NCI-H524 treated with DMSO at 0.1 percent for 48 hours (cell line): ENCODE measurements at regions not wholly inside any gene's neighbourhood (a gene's known extent, or its start where the extent isn't known, plus 50 kb on each side); places are given as distances from the start of the nearest gene placed in this dataset.

ENCODE experiments used
- DNase-seq: peaks from one replicate; lab custom pipeline; 2025; lab: John Stamatoyannopoulos, UW

DNA sequence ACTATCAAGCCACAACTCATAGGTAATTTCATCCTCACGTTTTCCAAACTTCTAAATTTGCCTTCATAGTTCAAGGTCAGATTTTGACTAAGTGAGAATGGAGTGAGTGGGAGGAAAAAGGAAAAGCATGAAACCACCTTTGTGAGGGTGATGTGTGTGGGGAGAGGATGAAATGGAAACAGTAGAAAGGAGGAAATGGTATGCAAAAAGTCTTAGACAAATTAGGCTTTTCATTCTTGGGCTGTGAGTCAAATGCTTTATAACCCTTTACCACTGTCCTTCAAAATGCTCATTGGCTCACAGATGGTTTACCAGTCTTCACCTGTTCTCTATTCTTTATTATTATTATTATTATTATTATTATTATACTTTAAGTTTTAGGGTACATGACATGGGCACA is 127.2 kb downstream of the RAP2A start:
- no peak for DNase-seq

- DNase-seq = no peak
Measured at GRCh38 chr13:97562962-97563361, 129.0 kb downstream of the RAP2A start.

- no peak for DNase-seq
Measured at GRCh38 chr13:97564956-97565355, 131.0 kb downstream of the RAP2A start.

DNA sequence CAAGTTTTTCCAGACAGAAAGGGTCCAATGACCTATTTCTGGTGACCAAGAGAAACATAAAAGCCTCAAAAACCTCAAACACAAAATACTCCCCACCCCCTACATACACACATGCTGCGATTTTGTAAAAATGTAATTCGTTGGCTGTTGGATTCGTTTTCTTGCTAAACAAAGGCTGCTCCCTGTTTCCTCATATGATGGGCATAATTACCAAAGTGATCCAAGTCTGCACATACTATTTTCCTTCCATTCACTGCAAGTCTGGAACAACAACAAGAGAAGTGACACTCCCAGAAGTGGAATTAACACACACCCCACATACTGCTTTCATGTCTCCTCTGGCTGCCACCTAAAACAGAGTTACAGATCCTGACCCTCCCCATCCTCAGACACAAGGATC is 131.9 kb downstream of the RAP2A start:
- DNase-seq = no peak

- no peak for DNase-seq
Measured at GRCh38 chr13:97566907-97567306, 132.9 kb downstream of the RAP2A start.

GRCh38 chr13:97567510-97568243 is 133.7 kb downstream of the RAP2A start:
- no peak for DNase-seq

DNA sequence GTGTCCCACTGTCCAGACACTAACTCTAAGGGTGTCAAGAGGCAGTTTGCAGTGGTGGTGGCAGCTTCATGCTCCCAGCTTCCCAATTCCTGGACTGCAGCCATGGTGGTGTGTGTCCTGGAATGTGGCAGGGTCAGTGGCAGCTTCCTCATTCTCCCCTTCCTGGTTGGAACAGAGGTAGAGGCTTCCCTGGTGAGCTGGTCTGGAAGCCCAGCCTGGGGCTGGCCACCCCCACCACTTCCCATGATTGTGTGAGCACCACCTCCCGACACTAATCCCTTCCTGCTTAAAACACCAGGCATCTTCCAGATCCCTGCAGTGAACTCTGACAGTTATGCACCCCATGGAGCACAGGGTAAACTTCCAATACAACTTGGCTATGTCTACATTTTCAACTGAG is 134.9 kb downstream of the RAP2A start:
- no peak for DNase-seq

- DNase-seq = no peak
Measured at GRCh38 chr13:97569841-97570240, 135.9 kb downstream of the RAP2A start.

GRCh38 chr13:97570442-97570841 is 136.5 kb downstream of the RAP2A start:
- DNase-seq = no peak

- DNase-seq = peak; percentile 50
Measured at GRCh38 chr13:97573011-97573410, 139.0 kb downstream of the RAP2A start.

DNA sequence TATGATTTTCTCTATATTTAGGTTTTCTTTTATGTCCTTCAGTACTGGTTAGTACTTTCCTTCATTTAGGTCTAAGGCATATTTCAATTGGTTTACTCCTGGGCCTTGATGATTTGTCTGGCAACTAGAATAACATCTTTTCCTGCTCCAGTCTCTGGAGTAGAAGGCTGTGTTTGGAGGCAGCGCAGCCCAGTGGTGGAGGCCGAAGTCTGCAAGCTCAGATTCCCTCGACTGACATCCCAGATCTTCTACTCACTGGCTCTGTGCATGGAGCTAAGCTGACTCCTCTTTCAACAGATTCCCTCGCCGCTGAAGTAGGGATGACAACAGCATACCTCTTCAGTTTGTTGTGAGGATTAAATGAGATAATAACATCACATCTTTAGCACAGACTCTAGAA is 141.0 kb downstream of the RAP2A start:
- DNase-seq = no peak

DNA sequence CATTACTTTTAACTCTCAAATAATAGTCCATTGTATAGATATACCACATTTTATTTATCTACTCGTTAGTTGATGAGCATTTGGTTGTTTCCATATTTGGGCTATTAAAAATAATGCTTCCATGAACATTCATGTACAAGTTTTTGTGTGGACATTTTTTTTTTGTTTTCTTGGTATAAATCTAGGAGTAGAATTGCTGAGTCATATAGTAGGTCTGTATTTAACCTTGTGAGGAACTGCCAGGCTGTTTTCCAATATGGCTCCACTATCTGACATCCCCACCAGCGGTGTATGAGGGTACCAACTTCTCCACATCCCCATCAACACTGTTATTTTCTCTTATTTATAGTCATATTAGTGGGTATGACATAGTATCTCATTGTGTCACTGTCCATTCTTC is 143.1 kb downstream of the RAP2A start:
- no peak for DNase-seq

- no peak for DNase-seq
Measured at GRCh38 chr13:97582170-97582569, 148.2 kb downstream of the RAP2A start.

DNA sequence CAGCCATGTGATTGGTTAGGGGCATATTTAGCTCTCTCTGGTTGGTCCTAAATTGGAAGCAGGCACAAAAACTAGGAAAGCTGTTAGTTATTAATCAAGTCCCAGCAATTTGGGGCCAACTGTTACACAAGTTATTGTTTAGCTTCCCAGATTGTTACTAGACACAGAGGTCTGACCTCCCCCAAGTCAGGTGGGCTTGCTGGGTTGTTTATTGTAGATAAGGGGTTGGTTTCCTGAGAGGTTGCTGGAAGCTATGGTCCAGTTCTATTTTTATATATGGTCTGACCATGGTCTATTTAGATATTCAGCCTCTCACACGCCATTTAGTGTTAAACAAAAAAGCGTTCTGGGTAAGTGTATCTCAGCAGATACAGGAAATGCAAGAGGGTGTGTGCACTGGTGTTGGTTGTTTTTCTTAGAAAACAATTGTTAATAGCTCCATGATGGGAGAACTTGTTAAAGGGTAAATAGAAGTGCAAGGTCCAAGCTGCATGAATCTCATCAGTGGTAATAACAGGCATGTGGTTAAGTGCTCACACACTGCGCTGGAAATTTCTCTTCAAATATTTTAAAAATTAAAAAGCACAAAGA is 150.0 kb downstream of the RAP2A start:
- DNase-seq = no peak

DNA sequence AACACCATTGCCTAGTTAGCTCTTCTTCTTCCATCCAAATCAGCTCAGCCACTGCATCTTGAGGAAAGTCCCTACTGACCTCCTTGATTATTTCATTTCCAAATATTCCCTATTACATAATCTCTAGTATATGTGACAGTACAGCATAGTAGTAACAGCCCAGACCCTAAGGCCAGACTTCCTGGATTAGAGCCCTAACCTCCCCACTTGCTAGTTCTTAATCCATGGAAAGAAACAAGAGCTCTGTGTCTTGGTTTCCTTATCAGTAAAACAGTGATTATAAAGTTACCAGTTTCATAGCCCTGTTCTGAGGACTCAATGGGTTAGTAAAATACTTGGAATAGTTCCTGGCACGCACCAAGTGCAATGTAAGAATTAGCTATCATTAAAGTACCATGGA is 153.0 kb downstream of the RAP2A start:
- no peak for DNase-seq

- DNase-seq = no peak
Measured at GRCh38 chr13:97588993-97589392, 155.0 kb downstream of the RAP2A start.

GRCh38 chr13:97600458-97601075 is 166.6 kb downstream of the RAP2A start:
- DNase-seq = no peak

DNA sequence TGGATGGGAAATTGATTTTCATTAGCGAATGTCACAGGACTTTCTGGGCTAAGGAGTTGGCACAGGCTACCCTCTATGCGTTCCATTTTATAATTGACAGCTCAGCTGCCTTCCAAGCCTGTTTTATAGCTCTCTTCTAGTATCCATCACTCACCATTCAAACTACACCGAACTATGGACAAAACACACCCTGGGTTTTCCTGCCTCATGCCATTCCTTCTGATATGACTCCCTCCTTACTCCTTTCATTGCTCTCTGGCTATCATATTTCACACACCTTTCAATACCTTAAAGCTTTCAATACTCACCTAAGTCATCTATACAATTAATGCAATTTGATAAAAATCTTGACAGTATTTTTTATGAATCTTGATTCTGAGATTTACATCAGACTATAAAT is 181.3 kb downstream of the RAP2A start:
- DNase-seq = no peak

DNA sequence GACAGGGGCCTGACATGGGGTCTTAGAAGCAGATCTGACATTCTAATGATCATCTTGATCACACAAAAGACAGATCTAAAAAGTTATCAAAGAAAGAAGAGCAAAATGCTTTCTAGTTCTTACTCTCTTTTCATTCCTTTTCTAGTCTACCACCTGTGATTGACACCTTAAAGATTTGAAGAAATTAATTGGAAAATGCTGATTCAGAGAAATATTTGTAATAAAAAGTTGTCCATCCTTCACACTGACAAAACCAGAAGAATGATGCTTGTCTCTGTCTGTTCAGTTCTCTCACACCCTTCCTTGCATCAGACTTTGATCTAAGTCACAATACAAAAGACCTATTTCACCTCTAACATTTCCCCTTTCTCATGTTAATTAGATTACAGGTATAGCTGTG is 182.4 kb downstream of the RAP2A start:
- no peak for DNase-seq

DNA sequence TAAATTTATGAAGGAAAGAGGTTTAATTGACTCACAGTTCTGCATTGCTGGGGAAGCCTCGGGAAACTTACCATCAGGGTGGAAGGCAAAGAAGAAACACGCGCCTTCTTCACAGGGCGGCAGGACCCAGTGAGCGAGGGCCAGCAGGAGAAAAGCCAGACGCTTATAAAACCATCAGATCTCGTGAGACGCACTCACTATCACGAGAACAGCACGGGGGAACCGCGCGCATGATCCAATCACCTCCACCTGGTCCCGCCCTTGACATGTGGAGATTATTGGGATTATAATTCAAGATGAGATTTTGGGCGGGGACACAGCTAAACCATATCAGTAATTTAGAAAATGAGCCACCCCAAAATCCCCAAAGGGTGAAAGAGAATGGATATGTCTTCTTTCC is 187.1 kb downstream of the RAP2A start:
- DNase-seq = no peak

DNA sequence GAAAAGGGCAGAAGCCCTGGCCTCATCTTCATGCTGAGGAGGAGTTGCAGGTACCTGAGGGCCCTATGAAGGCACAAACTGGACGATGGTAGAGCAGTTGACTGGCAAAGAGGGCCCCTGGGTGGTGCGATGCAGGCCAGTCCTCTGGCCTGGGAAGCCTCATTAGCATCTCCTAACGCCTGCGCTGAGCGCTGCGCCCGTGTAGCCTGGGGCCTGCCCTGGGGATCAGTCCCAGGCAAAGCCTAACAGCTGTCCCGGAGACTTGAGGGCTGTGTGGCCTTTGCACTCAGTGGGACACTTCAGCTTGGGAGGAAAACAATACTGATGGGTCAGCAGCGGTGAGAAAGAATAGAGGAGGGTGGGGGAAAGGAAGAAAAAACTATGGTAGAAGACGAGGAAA is 187.7 kb downstream of the RAP2A start:
- DNase-seq = no peak

GRCh38 chr13:97627566-97627965 is 193.6 kb downstream of the RAP2A start:
- DNase-seq = peak; percentile 36

DNA sequence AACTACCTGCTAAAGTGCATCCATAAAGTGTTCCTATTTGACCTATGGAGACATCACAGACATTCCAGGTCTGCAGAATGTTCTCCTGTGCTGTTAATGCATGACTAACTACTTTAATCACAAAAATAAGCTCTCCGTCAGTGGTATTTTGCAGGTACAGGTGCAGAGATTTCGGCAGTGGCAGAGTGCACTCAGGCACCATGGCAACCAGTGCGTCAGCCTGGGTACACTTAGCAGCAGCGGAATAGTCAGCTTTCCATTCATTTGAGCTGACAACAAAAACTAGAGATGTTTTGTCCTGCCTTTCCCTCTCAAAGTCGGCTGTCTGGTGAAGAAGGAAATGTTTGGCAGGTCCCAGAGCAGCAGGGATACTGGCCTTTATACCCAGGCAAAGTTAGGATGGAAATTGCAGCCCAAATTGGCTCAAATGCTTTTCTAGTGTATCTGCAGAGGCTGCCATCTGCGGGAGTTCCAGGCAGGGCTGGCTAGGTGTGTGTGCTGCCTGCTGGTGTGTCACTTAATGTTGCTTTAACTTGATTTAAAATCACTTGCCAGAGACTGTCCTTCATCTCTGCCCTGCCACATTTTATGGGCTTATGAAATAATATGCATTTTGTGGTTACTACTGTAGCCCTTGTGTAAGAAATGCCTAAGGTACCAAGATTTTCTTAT is 195.8 kb downstream of the RAP2A start:
- no peak for DNase-seq
